Motor neuron (in vitro differentiated cells): ENCODE measurements at regions not wholly inside any gene's neighbourhood (a gene's known extent, or its start where the extent isn't known, plus 50 kb on each side); places are given as distances from the start of the nearest gene placed in this dataset.

Source experiments
- ATAC-seq, 8 experiments: fragments of 200-7000 bp; cut with Tn5 transposase; replicated peaks in 6 of 8; 2 replicates each; pipeline ENCODE4 v1.8.0; 2021; ENCODE audit warnings: mild to moderate bottlenecking in 8 of 8, moderate library complexity in 8 of 8
- H3K27ac ChIP-seq, 2 donors: fragments of 250-450 bp; sonication (Bioruptor Pico); 2 replicates each; pipeline ENCODE4 v1.9.0; 2021; ENCODE audit warnings: antibody characterized with exemption in 2 of 2, mild to moderate bottlenecking in 2 of 2, moderate library complexity in 1 of 2
- H3K4me1 ChIP-seq, 2 donors: fragments of 250-450 bp; sonication (Bioruptor Pico); replicated peaks in 1 of 2; 2 replicates each; pipeline ENCODE4 v1.6.1; 2021; ENCODE audit warnings: antibody characterized with exemption in 2 of 2, mild to moderate bottlenecking in 2 of 2, moderate library complexity in 1 of 2
- H3K4me3 ChIP-seq, 5 donors: fragments of 250-450 bp; sonication (Bioruptor Pico); 2 replicates each; pipeline ENCODE4 v1.9.0; 2021; ENCODE audit warnings: antibody characterized with exemption in 5 of 5, mild to moderate bottlenecking in 5 of 5, moderate library complexity in 4 of 5
- WGBS, 10 experiments: fragments of 450-650 bp; shearing (Covaris generic); methylation state at CpG; one replicate each; pipeline ENCODE4 v1.0.0; 2022; 5-methylcytosine and 5-hydroxymethylcytosine counted together
- in situ Hi-C, 9 experiments: fragments of 400-800 bp; cut with MboI; loops; one replicate each; pipeline ENCODE4 v1.15.0; 2021; ENCODE audit warnings: low sequenced_read_pairs in 9 of 9, low pct_unique_long_range_greater_than_20kb in 2 of 9; ENCODE audit not compliant: unreplicated experiment in 9 of 9

DNA sequence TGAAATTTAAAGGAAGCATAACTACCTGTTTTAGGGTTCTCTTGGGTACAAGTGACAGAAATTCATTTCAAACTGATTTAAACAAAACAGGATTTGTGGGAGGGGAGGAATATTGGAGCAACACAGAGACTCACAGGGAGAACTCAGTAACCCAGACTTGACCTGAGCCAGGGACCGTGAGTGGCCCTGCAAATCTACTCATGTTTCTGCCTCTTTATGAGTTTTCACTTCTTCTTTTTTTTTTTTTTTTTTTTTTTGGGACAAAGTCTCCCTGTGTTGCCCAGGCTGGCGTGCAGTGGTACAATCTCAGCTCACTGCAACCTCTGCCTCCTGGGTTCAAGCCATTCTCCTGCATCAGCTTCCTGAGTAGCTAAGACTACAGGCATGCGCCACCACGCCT, 405.6 kb upstream of the ZNF608 start:
- Histone ChIP-seq H3K27ac (no peak overlapping the region), H3K4me1 (peaks cover 54 to 65% of the 10 kb centered on the region in 2 donors), H3K4me3 (no peak overlapping the region)
- 8 to 95% (median 68%) methylated on average over 1 to 4 of the region's 4 CpGs; no CpG with 5 or more reads in 4 of the 10 experiments for WGBS, 10 experiments
- in situ Hi-C loops = no loop called here
- ATAC-seq = peak in 3 of 8 experiments; percentile 20 to 41 (median 21)

DNA sequence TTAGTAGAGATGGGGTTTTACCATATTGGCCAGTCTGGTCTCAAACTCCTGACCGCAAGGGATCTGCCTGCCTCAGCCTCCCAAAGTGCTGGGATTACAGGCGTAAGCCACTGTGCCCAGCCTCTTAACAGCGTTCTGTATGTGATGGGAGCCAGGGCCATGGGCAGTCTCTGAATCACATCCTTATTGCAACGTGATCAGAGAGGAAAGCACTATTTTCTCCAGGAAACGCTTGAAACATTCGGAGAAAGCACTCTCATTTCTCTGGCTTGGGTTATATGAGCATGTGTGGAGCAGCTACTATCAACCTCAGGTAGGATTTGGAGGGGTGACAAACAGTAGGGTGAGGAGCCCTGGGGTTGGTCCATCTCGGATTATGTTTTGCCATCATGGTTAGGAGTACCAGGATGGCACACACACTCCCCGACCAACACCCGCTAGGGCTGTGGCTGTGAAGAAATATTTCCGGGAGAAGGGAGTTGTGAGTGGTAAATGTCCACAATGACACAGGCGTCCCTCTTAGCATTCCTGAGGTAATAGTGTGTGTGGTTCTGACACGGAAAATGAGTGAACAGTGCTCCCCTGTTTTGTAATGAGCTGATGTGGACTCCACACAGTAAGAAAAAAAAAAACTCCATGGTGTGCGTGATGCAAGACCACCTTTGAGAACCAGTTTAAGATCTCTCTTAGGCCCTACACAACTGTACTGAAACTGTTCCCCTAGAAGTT, 406.2 kb upstream of the ZNF608 start:
- 73 to 100% (median 94%) methylated on average over 1 to 9 of the region's 13 CpGs for WGBS, 10 experiments
- no peak overlapping the region for H3K4me3 ChIP-seq
- peaks cover 54 to 65% of the 10 kb centered on the region in 2 donors for H3K4me1 ChIP-seq
- in situ Hi-C loops = no loop called here
- H3K27ac ChIP-seq = no peak overlapping the region
- no peak for ATAC-seq

DNA sequence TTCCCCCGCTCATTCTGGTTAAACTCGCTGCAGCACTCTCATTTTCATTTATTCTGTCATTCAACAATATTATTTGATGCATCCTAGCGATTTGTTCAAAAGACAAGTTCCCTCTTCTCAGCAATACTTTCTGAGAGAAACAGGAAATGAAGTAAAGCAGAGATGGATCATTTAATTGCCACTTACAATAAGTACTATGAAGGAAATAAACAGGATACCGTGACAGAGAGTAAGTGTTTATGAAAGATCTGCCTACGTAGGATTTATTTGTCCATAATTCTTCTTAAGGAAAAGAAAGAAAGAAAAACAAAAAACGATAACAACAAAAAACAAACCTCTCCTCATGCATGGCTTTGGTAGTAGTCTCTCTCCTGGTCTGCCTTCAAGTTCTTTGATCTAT, 406.8 kb upstream of the ZNF608 start:
- ATAC-seq = no peak
- Histone ChIP-seq H3K4me3 (no peak overlapping the region), H3K27ac (no peak overlapping the region), H3K4me1 (peaks cover 54 to 65% of the 10 kb centered on the region in 2 donors)
- in situ Hi-C loops = no loop called here
- WGBS, 10 experiments = 47 to 100% (median 58%) methylated on average over 2 to 6 of the region's 6 CpGs

DNA sequence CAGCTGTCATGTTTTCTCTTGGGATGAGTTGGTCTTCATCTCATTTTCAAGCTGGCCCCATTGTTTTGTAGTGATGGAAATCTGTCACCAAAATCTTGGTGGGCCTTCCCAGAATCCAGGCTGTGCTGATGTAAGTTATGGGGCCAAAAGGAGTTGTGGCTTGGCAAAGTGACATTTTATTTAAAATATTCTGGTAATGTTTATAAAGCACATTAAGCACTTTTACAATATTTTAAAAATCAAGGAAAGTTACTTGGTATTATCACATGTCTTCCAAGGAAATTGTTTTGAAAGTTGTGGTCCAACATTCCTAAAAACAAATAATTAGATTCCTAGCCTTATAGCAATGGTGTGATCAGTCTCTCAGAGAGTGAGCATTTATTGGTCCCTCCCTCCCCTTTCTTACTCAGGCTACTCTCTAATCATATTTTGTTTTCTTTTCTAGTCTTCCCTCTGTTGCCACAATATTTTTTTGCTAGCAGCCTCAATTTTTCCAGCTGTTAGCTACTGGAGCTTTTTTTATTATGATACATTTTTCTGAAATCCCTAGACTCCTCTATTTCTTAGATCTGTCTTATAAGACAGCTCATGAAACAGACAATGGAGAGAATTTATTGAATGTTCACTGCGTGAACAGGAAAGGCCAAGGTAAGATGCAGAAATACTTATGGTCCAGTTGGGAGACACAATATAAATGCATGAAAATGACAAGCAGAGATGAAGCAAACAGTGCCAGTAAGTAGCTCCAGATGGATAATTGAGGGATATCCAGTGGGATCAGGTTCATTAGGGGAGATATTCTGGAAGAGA, 408.1 kb upstream of the ZNF608 start:
- no peak overlapping the region for H3K4me3 ChIP-seq

DNA sequence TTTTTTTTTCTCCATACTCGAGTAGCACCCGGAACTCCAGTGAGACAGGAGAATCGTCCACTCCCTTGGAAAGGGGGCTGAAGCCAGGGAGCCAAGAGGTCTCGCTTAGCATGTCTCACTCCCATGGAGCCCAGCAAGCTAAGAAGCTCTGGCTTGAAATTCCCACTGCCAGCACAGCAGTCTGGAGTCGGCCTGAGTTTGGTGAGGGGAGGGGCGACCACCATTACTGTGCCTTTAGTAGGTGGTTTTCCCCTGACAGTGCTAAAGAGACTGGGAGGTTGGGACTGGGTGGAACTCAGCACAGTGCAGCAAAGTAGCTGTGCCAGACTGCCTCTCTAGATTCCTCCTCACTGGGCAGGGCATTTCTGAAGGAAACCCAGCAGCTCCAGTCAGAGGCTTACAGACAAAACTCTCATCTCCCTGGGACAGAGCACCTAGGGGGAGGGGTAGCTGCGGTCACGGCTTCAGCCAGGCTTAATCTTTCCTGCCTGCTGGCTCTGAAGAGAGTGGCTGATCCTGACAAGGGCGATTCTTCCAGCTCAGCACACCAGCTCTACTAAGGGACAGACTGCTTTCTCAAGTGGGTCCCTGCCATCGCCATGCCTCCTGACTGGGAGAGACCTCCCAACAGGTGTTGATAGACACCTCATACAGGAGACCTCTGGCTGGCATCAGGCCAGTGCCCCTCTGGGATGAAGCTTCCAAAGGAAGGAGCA, 414.5 kb upstream of the ZNF608 start:
- no peak overlapping the region for H3K27ac ChIP-seq

More for the DNA sequence above, 408.1 kb upstream of the ZNF608 start:
- ATAC-seq = peak in 1 of 8 experiments; percentile 48
- peaks cover 47 to 55% of the 10 kb centered on the region in 2 donors for H3K4me1 ChIP-seq
- H3K27ac ChIP-seq = no peak overlapping the region
- in situ Hi-C loops = no loop called here
- WGBS, 10 experiments = 0 to 83% (median 0%) methylated on average over 1 of the region's 1 CpG; no CpG with 5 or more reads in 2 of the 10 experiments

DNA sequence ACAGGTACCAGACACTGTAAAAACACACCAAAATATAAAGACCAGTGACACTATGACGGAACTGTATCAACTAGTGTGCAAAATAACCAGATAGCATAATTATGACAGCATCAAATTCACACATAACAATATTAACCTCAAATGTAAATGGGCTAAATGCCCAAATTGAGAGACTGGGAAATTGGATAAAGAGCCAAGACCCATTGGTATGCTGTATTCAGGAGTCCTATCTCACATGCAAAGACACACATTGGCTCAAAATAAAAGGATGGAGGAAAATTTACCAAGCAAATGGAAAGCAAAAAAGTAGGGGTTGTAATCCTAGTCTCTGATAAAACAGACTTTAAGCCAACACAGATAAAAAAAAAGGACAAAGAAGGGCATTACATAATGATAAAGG, 416.3 kb upstream of the ZNF608 start:
- WGBS, 10 experiments = 50 to 100% (median 100%) methylated on average over 1 of the region's 1 CpG; no CpG with 5 or more reads in 3 of the 10 experiments
- Histone ChIP-seq H3K4me1 (peaks cover 5 to 8% of the 10 kb centered on the region in 2 donors), H3K27ac (no peak overlapping the region), H3K4me3 (no peak overlapping the region)
- in situ Hi-C loops = no loop called here
- ATAC-seq = no peak

More for the DNA sequence above, 414.5 kb upstream of the ZNF608 start:
- peaks cover 5 to 8% of the 10 kb centered on the region in 2 donors for H3K4me1 ChIP-seq
- 40 to 100% (median 48%) methylated on average over 1 to 9 of the region's 10 CpGs; no CpG with 5 or more reads in 3 of the 10 experiments for WGBS, 10 experiments
- peak in 5 of 8 experiments; percentile 36 to 73 (median 47) for ATAC-seq
- no peak overlapping the region for H3K4me3 ChIP-seq
- in situ Hi-C loops = no loop called here

DNA sequence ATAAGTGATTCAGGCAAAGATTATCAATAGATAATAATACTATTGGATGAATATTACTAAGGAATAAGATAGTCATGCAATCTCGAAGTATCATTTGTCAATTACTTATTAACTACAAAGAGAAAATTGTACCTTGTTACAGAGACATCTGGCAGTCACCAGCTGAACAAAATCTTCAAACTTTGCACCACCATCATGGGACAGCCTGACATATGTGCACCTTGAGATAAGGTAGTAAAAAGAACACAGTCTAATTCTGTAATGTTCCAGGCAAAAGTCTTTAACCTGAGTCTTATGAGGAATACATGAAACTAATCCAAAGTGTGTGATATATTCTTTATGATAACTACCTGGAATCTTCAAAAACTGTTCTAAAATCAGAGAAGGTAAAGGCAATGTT, 423.0 kb upstream of the ZNF608 start:
- Histone ChIP-seq H3K4me1 (peaks cover 7% of the 10 kb centered on the region in 2 donors), H3K4me3 (no peak overlapping the region), H3K27ac (no peak overlapping the region)
- in situ Hi-C loops = no loop called here
- ATAC-seq = no peak
- 43 to 100% (median 89%) methylated on average over 1 of the region's 1 CpG; no CpG with 5 or more reads in 3 of the 10 experiments for WGBS, 10 experiments

DNA sequence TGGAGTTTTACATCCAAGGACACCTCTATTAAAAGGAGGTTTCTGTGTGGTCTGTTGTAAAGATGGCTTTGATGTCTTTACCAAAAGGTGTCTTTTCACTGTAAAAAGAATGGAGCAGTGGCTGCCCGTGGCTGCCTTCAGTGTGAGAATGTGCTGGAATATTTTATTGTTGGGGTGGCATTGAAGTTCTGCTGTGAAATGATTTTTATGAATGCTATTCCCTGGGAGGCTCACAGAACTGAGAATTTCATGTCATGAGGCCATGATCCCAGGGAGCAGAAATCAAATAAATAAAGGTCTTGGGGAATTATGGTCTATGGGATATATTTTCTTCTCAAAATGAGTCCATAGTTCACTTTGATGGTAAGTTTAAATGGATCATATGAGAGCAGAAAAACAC, 425.2 kb upstream of the ZNF608 start:
- WGBS, 10 experiments = 0 to 83% (median 33%) methylated on average over 1 of the region's 1 CpG; no CpG with 5 or more reads in 3 of the 10 experiments
- in situ Hi-C loops = no loop called here
- no peak overlapping the region for H3K4me3 ChIP-seq
- H3K4me1 ChIP-seq = peaks cover 7% of the 10 kb centered on the region in 2 donors
- peak in 1 of 8 experiments; percentile 33 for ATAC-seq
- H3K27ac ChIP-seq = no peak overlapping the region

DNA sequence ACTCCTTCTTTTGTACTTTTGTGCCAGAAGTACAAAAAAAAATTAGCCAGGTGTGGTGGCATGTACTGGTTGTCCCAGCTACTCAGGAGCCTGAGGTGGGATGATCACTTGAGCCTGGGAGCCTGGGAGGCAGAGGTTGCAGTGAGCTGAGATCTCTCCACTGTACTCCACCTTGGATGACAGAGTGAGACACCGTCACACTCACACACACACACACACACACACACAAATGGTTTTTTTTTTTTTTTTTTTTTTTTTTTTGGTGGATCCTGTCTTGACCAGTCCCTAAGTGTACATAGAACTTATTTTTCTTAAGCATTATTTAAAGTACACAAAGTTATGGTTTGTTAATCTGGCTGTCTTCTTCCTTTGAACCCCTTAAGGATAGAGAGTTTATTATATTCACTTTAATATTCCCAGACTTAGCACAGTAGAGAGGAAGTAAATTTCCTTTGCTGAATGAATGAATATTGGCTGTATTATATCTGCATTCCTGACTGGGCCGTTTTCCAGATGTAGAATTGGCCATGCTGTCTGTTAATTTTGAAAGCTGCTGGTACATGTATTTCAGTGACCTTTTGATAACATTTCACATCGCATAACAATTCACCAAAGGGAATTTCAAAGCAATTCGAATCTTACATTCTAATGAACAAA, 429.0 kb upstream of the ZNF608 start:
- WGBS, 10 experiments = 21 to 90% (median 81%) methylated on average over 2 to 4 of the region's 4 CpGs
- H3K27ac ChIP-seq = no peak overlapping the region
- in situ Hi-C loops = no loop called here
- H3K4me1 ChIP-seq = peaks cover 14 to 15% of the 10 kb centered on the region in 2 donors
- H3K4me3 ChIP-seq = no peak overlapping the region
- peak in 3 of 8 experiments; percentile 54 to 69 (median 63) for ATAC-seq

DNA sequence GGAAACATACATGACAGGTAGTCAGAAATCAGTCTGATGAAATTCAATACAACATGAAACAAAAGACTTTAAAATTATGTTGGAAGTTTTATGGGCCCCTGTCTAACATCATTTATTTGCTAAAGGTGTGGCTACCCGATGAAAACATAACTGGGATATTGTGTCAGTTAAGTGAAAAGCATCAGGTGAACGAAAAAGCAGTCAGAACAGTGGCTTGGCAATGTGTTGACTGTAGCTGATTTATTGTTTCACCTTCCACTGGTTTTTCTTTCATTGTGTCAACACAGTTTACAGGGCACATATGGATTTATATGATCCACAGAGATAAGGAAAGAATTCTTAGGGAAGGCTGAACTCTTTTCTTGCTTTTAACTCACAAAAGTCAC, 429.6 kb upstream of the ZNF608 start:
- H3K4me3 ChIP-seq = no peak overlapping the region
- peak in 1 of 8 experiments; percentile 19 for ATAC-seq
- H3K4me1 ChIP-seq = peaks cover 12 to 14% of the 10 kb centered on the region in 2 donors
- 35 to 100% (median 95%) methylated on average over 1 to 2 of the region's 2 CpGs; no CpG with 5 or more reads in 1 of the 10 experiments for WGBS, 10 experiments
- no peak overlapping the region for H3K27ac ChIP-seq
- in situ Hi-C loops = no loop called here

DNA sequence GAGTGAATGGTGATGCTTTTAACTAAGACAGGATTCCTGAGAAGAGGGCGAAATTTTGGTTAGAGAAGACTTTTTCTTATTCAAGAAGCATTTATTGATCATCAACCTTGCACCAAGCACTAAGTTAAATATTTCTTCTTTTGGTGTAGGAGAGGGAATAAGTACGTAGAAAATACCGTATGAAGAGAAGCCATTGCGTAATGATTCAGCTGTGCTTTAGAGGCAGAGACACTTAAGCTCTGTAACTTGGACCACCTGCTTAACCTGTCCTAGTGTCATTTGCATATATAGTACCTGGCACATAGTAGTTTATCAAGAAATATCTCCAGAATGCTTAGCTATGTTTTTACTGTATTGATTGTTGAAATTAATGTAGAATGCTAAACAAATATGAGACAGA, 430.9 kb upstream of the ZNF608 start:
- in situ Hi-C loops = no loop called here
- peaks cover 7% of the 10 kb centered on the region in 2 donors for H3K4me1 ChIP-seq
- 83 to 100% (median 95%) methylated on average over 1 to 4 of the region's 4 CpGs for WGBS, 10 experiments
- H3K27ac ChIP-seq = no peak overlapping the region
- no peak for ATAC-seq
- H3K4me3 ChIP-seq = no peak overlapping the region

DNA sequence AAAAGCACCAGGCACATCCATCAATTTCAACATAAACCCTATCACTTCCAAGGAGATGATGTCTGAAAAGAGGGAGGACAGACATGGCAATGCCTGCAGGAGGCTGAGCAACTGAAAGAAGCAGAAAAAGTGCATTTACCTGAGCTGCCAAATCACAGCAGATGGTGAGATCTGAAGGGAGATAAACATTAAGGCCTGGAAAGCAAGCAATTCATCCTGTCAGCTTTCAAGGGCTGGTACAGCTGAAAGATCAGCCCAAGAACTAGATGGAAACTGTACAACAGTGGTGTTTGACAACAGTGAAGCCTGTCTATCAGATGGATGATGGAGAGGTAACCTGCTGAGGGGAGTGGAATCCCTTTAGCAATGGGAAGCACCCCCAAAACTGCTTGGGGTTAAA, 433.2 kb upstream of the ZNF608 start:
- in situ Hi-C loops = no loop called here
- Histone ChIP-seq H3K4me1 (peaks cover 7 to 10% of the 10 kb centered on the region in 2 donors), H3K4me3 (no peak overlapping the region), H3K27ac (no peak overlapping the region)
- no peak for ATAC-seq
